H9 (cell line): ENCODE measurements at regions not wholly inside any gene's neighbourhood (a gene's known extent, or its start where the extent isn't known, plus 50 kb on each side); places are given as distances from the start of the nearest gene placed in this dataset.

Source experiments
- DNase-seq: peaks from one replicate; pipeline ENCODE4 v3.0.0-alpha.2; 2017
- H2AFZ ChIP-seq: one replicate; pipeline ENCODE4 v1.6.1; 2013; ENCODE audit warnings: mild to moderate bottlenecking, low read length, control low read depth, moderate library complexity
- H2AK5ac ChIP-seq: 2 replicates; pipeline ENCODE4 v1.6.1; 2013; ENCODE audit warnings: low read length, control low read depth, mixed read lengths; ENCODE audit not compliant: insufficient read length
- H2BK120ac ChIP-seq: one replicate; pipeline ENCODE4 v1.6.1; 2013; ENCODE audit warnings: low read depth, mild to moderate bottlenecking, low read length, control low read depth, inconsistent platforms; ENCODE audit not compliant: poor library complexity, severe bottlenecking
- H2BK12ac ChIP-seq: 2 replicates; pipeline ENCODE4 v1.6.1; 2013; ENCODE audit warnings: low read length, control low read depth, mixed read lengths, low read depth; ENCODE audit not compliant: insufficient read length
- H2BK15ac ChIP-seq: 2 replicates; pipeline ENCODE4 v1.6.1; 2013; ENCODE audit warnings: low read depth, low read length, control low read depth
- H2BK20ac ChIP-seq: one replicate; pipeline ENCODE4 v1.6.1; 2013; ENCODE audit warnings: low read depth, mild to moderate bottlenecking, low read length, control low read depth, inconsistent platforms; ENCODE audit not compliant: poor library complexity, severe bottlenecking
- H2BK5ac ChIP-seq: 2 replicates; pipeline ENCODE4 v1.6.1; 2013; ENCODE audit warnings: low read length, control low read depth, mixed read lengths; ENCODE audit not compliant: insufficient read length
- H3K14ac ChIP-seq: 2 replicates; pipeline ENCODE4 v1.6.1; 2013; ENCODE audit warnings: low read length, control low read depth; ENCODE audit not compliant: insufficient read depth
- H3K18ac ChIP-seq: 2 replicates; pipeline ENCODE4 v1.6.1; 2013; ENCODE audit warnings: low read depth, mild to moderate bottlenecking, mixed read lengths, low read length, control low read depth; ENCODE audit not compliant: insufficient read length
- H3K23ac ChIP-seq: 2 replicates; pipeline ENCODE4 v1.6.1; 2013; ENCODE audit warnings: low read length, control low read depth, mixed read lengths, low read depth; ENCODE audit not compliant: insufficient read length
- H3K23me2 ChIP-seq: 2 replicates; pipeline ENCODE4 v1.6.1; 2013; ENCODE audit warnings: low read depth, mild to moderate bottlenecking, mixed read lengths, low read length, control low read depth; ENCODE audit not compliant: insufficient read length, poor library complexity, severe bottlenecking
- H3K27ac ChIP-seq: 2 replicates; pipeline ENCODE4 v1.5.1; 2013; ENCODE audit warnings: low read length, control low read depth, mixed read lengths, low read depth; ENCODE audit not compliant: insufficient read length
- H3K27me3 ChIP-seq: 2 replicates; pipeline ENCODE4 v1.6.1; 2013; ENCODE audit warnings: low read length, control low read depth, inconsistent platforms; ENCODE audit not compliant: insufficient read depth
- H3K4ac ChIP-seq: 2 replicates; pipeline ENCODE4 v1.6.1; 2013; ENCODE audit warnings: low read depth, mild to moderate bottlenecking, control low read depth, inconsistent platforms, low read length, moderate library complexity
- H3K4me1 ChIP-seq: 2 replicates; pipeline ENCODE4 v1.6.1; 2013; ENCODE audit warnings: low read length, control low read depth, inconsistent platforms; ENCODE audit not compliant: insufficient read depth
- H3K4me2 ChIP-seq: 2 replicates; pipeline ENCODE4 v1.6.1; 2013; ENCODE audit warnings: low read length, control low read depth, mixed read lengths; ENCODE audit not compliant: insufficient read length, insufficient read depth
- H3K56ac ChIP-seq: 2 replicates; pipeline ENCODE4 v1.6.1; 2013; ENCODE audit warnings: low read depth, mild to moderate bottlenecking, mixed read lengths, low read length, control low read depth; ENCODE audit not compliant: insufficient read length
- H3K79me1 ChIP-seq: 2 replicates; pipeline ENCODE4 v1.6.1; 2013; ENCODE audit warnings: low read depth, mild to moderate bottlenecking, moderate library complexity, low read length, control low read depth, inconsistent platforms; ENCODE audit not compliant: insufficient read depth, poor library complexity, severe bottlenecking
- H3K79me2 ChIP-seq: 2 replicates; pipeline ENCODE4 v1.6.1; 2013; ENCODE audit warnings: low read length, control low read depth, inconsistent platforms; ENCODE audit not compliant: insufficient read depth
- H3K9ac ChIP-seq: 2 replicates; pipeline ENCODE4 v1.6.1; 2013; ENCODE audit warnings: low read length, control low read depth, mixed read lengths; ENCODE audit not compliant: insufficient read length; ENCODE audit errors: extremely low read depth
- H3K9me3 ChIP-seq: one replicate; pipeline ENCODE4 v1.6.1; 2013; ENCODE audit warnings: low read depth, low read length, inconsistent platforms; ENCODE audit not compliant: control insufficient read depth
- H3T11ph ChIP-seq: one replicate; pipeline ENCODE4 v1.6.1; 2013; ENCODE audit warnings: mild to moderate bottlenecking, low read length, control low read depth, inconsistent platforms
- H4K20me1 ChIP-seq: one replicate; pipeline ENCODE4 v1.6.1; 2013; ENCODE audit not compliant: control insufficient read depth, insufficient read length, insufficient read depth
- H4K5ac ChIP-seq: 2 replicates; pipeline ENCODE4 v1.6.1; 2013; ENCODE audit warnings: low read depth, mild to moderate bottlenecking, mixed read lengths, low read length, control low read depth; ENCODE audit not compliant: insufficient read length
- H4K8ac ChIP-seq: replicated peaks from 2 replicates; pipeline ENCODE4 v1.6.1; 2013; ENCODE audit warnings: low read length, control low read depth, mixed read lengths, low read depth; ENCODE audit not compliant: insufficient read length
- H4K91ac ChIP-seq: 2 replicates; pipeline ENCODE4 v1.6.1; 2013; ENCODE audit warnings: low read depth, mild to moderate bottlenecking, moderate library complexity, mixed read lengths, low read length, control low read depth; ENCODE audit not compliant: insufficient read length
- H3K27ac Mint-ChIP-seq, 3 experiments: 2 replicates in 2 of 3; 3 replicates in 1 of 3; pipeline ENCODE4 v1.8.0; 2020 to 2021; ENCODE audit warnings: mixed read lengths in 3 of 3, mild to moderate bottlenecking in 1 of 3, moderate library complexity in 1 of 3
- H3K27me3 Mint-ChIP-seq: 2 replicates; pipeline ENCODE4 v1.8.0; 2021; ENCODE audit warnings: low read depth, mild to moderate bottlenecking, moderate library complexity, mixed read lengths
- H3K36me3 Mint-ChIP-seq, 3 experiments: 2 replicates in 2 of 3; 3 replicates in 1 of 3; pipeline ENCODE4 v1.8.0; 2020 to 2021; ENCODE audit warnings: low read depth in 3 of 3, mixed read lengths in 3 of 3; ENCODE audit not compliant: insufficient read depth in 1 of 3
- H3K4me1 Mint-ChIP-seq, 2 experiments: 2 replicates each; pipeline ENCODE4 v1.8.0; 2020; ENCODE audit warnings: mixed read lengths in 2 of 2
- H3K4me3 Mint-ChIP-seq, 2 experiments: 2 replicates in 1 of 2; 3 replicates in 1 of 2; pipeline ENCODE4 v1.8.0; 2020 to 2021; ENCODE audit warnings: mild to moderate bottlenecking in 2 of 2, mixed read lengths in 2 of 2, moderate library complexity in 1 of 2
- H3K9me3 Mint-ChIP-seq, 2 experiments: 2 replicates in 1 of 2; 3 replicates in 1 of 2; pipeline ENCODE4 v1.8.0; 2020; ENCODE audit warnings: mild to moderate bottlenecking in 2 of 2, mixed read lengths in 2 of 2, moderate library complexity in 1 of 2
- CTCF ChIP-seq: fragments of 200-600 bp; sonication (generic); conservative IDR thresholded peaks from 3 replicates; pipeline ENCODE4 v1.8.0; 2021; ENCODE audit warnings: antibody characterized with exemption, mild to moderate bottlenecking
- WGBS: extraction: QIAGEN DNeasy Blood & Tissue Kit; methylation state at CpG from one replicate; pipeline ENCODE4 v1.1.7; 2013; ENCODE audit warnings: missing lambda C conversion rate, low lambda C conversion rate, mixed read lengths; ENCODE audit not compliant: insufficient read length; ENCODE audit errors: extremely low coverage; 5-methylcytosine and 5-hydroxymethylcytosine counted together

GRCh38 chr20:39676857-39677391 is 714.8 kb downstream of the DHX35 start:
- no CpG with 5 or more reads among the region's 5 CpGs for WGBS
- no peak overlapping the region for H2AFZ ChIP-seq

More at GRCh38 chr20:39676857-39677391, 714.8 kb downstream of the DHX35 start:
- H2BK12ac ChIP-seq = no peak overlapping the region
- H3K23me2 ChIP-seq = no peaks in the 10 kb centered on the region
- H3K14ac ChIP-seq = no peak overlapping the region
- Mint-ChIP-seq H3K4me1 (no peaks in the 10 kb centered on the region), H3K36me3 (peaks cover 0 to 2% (median 0%) of the 10 kb centered on the region in 3 experiments; a peak in 2 of 7 replicates), H3K27me3 (peaks cover 2% of the 10 kb centered on the region; the same call in 1 of the 2 replicates), H3K9me3 (peaks cover 6 to 8% of the 10 kb centered on the region in 2 experiments; a peak in 3 of 5 replicates), H3K27ac (no peak overlapping the region), H3K4me3 (no peak overlapping the region)
- no peak overlapping the region for H2BK5ac ChIP-seq
- no peak overlapping the region for H3K27ac ChIP-seq
- no peak overlapping the region for H2BK15ac ChIP-seq
- H3K9me3 ChIP-seq = no peaks in the 10 kb centered on the region
- H3K27me3 ChIP-seq = no peaks in the 10 kb centered on the region
- no peaks in the 10 kb centered on the region for H4K20me1 ChIP-seq
- no peaks in the 10 kb centered on the region; the same call in 1 of the 2 replicates for H3K4me1 ChIP-seq
- H4K8ac ChIP-seq = no peak overlapping the region
- DNase-seq = no peak
- H3K4ac ChIP-seq = no peak overlapping the region
- no peak overlapping the region for H3K4me2 ChIP-seq
- H4K91ac ChIP-seq = no peak overlapping the region
- no peak overlapping the region for H3K18ac ChIP-seq
- no peak overlapping the region for H3K9ac ChIP-seq
- H2AK5ac ChIP-seq = no peak overlapping the region
- no peaks in the 10 kb centered on the region for H3K79me2 ChIP-seq
- H2BK20ac ChIP-seq = no peak overlapping the region
- H3K23ac ChIP-seq = no peak overlapping the region
- peak; percentile 66 for TF ChIP-seq CTCF
- H3K56ac ChIP-seq = no peak overlapping the region
- H3T11ph ChIP-seq = no peak overlapping the region
- H2BK120ac ChIP-seq = no peak overlapping the region
- no peak overlapping the region for H4K5ac ChIP-seq
- H3K79me1 ChIP-seq = no peaks in the 10 kb centered on the region
